Activated CD8-positive, alpha-beta T cell treated with anti-CD3 and anti-CD28 coated beads for 36 hours (primary cell): ENCODE measurements at regions not wholly inside any gene's neighbourhood (a gene's known extent, or its start where the extent isn't known, plus 50 kb on each side); places are given as distances from the start of the nearest gene placed in this dataset.

Experiments used
- ATAC-seq: fragments of 200-7000 bp; cut with Tn5 transposase; one replicate; pipeline ENCODE4 v1.10.0; 2021; ENCODE audit warnings: mild to moderate bottlenecking, moderate library complexity
- CTCF ChIA-PET: fragments of 350-600 bp; sonication (Branson Sonifier 250); formaldehyde crosslinking; loops from one replicate; lab custom pipeline; 2021; ENCODE audit warnings: antibody characterized with exemption; lab: Charles Lee
- POLR2A ChIA-PET: fragments of 350-600 bp; sonication (Branson Sonifier 250); formaldehyde crosslinking; loops from one replicate; lab custom pipeline; 2021; ENCODE audit warnings: antibody characterized with exemption; lab: Charles Lee
- DNase-seq: peaks from one replicate; pipeline ENCODE4 v3.0.0-alpha.2; 2020
- H3K27ac Mint-ChIP-seq: one replicate; pipeline ENCODE4 v1.8.0; 2021; ENCODE audit warnings: mild to moderate bottlenecking, mixed read lengths
- H3K27me3 Mint-ChIP-seq: one replicate; pipeline ENCODE4 v1.8.0; 2021; ENCODE audit warnings: mixed read lengths
- H3K36me3 Mint-ChIP-seq: one replicate; pipeline ENCODE4 v1.8.0; 2021; ENCODE audit warnings: low read depth, mixed read lengths
- H3K4me1 Mint-ChIP-seq: one replicate; pipeline ENCODE4 v1.8.0; 2021; ENCODE audit warnings: low read depth, mixed read lengths
- H3K4me3 Mint-ChIP-seq: one replicate; pipeline ENCODE4 v1.8.0; 2021; ENCODE audit warnings: mild to moderate bottlenecking, moderate library complexity, mixed read lengths
- H3K9me3 Mint-ChIP-seq: one replicate; pipeline ENCODE4 v1.8.0; 2021; ENCODE audit warnings: mixed read lengths
- intact Hi-C: fragments of 100-400 bp; cut with micrococcal nuclease; formaldehyde crosslinking; loops from one replicate; pipeline ENCODE4 v1.10.0; 2022
- TF ChIP-seq, protein P1 (sequence below): fragments of 200-600 bp; IDR thresholded peaks from one replicate; pipeline ENCODE4 v1.8.0; 2022; ENCODE audit warnings: antibody characterized with exemption, mild to moderate bottlenecking

- ChIA-PET POLR2A (no interaction called here), CTCF (no interaction called here)
- no peaks in the 10 kb centered on the region for H3K36me3 Mint-ChIP-seq
- no peak overlapping the region for H3K27ac Mint-ChIP-seq
- no peak overlapping the region for H3K4me3 Mint-ChIP-seq
- DNase-seq (no peak), ATAC-seq (no peak)
- H3K4me1 Mint-ChIP-seq: no peaks in the 10 kb centered on the region
- intact Hi-C loops: no loop called here
- H3K9me3 Mint-ChIP-seq: no peaks in the 10 kb centered on the region
- TF ChIP-seq, protein P1, sequence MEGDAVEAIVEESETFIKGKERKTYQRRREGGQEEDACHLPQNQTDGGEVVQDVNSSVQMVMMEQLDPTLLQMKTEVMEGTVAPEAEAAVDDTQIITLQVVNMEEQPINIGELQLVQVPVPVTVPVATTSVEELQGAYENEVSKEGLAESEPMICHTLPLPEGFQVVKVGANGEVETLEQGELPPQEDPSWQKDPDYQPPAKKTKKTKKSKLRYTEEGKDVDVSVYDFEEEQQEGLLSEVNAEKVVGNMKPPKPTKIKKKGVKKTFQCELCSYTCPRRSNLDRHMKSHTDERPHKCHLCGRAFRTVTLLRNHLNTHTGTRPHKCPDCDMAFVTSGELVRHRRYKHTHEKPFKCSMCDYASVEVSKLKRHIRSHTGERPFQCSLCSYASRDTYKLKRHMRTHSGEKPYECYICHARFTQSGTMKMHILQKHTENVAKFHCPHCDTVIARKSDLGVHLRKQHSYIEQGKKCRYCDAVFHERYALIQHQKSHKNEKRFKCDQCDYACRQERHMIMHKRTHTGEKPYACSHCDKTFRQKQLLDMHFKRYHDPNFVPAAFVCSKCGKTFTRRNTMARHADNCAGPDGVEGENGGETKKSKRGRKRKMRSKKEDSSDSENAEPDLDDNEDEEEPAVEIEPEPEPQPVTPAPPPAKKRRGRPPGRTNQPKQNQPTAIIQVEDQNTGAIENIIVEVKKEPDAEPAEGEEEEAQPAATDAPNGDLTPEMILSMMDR: no peak
- H3K27me3 Mint-ChIP-seq: peaks cover 7% of the 10 kb centered on the region
These were observed 456.2 kb upstream of the NECTIN3 start for GRCh38 chr3:110615454-110615853.

- no peaks in the 10 kb centered on the region for H3K4me1 Mint-ChIP-seq
- ATAC-seq (no peak), DNase-seq (no peak)
- H3K36me3 Mint-ChIP-seq: no peaks in the 10 kb centered on the region
- H3K4me3 Mint-ChIP-seq: no peak overlapping the region
- ChIA-PET POLR2A (no interaction called here), CTCF (no interaction called here)
- intact Hi-C loops: no loop called here
- no peaks in the 10 kb centered on the region for H3K27me3 Mint-ChIP-seq
- no peak overlapping the region for H3K27ac Mint-ChIP-seq
- TF ChIP-seq, protein P1: no peak
- no peaks in the 10 kb centered on the region for H3K9me3 Mint-ChIP-seq
These were observed 452.9 kb upstream of the NECTIN3 start for GRCh38 chr3:110618512-110619226.

- intact Hi-C loops: no loop called here
- no peak for ATAC-seq
- POLR2A ChIA-PET: no interaction called here
- no peak for DNase-seq
- no peaks in the 10 kb centered on the region for H3K36me3 Mint-ChIP-seq
- no peaks in the 10 kb centered on the region for H3K9me3 Mint-ChIP-seq
- H3K27ac Mint-ChIP-seq: no peak overlapping the region
- H3K4me3 Mint-ChIP-seq: no peak overlapping the region
- CTCF ChIA-PET: no interaction called here
- no peaks in the 10 kb centered on the region for H3K4me1 Mint-ChIP-seq
- H3K27me3 Mint-ChIP-seq: no peaks in the 10 kb centered on the region
- TF ChIP-seq, protein P1: no peak
These were observed 451.5 kb upstream of the NECTIN3 start for GRCh38 chr3:110620118-110620517.

- intact Hi-C loops: no loop called here
- POLR2A ChIA-PET: no interaction called here
- CTCF ChIA-PET: no interaction called here
- no peaks in the 10 kb centered on the region for H3K27me3 Mint-ChIP-seq
- peaks cover 6% of the 10 kb centered on the region for H3K9me3 Mint-ChIP-seq
- no peaks in the 10 kb centered on the region for H3K36me3 Mint-ChIP-seq
- TF ChIP-seq, protein P1: no peak
- no peak for DNase-seq
- no peak overlapping the region for H3K27ac Mint-ChIP-seq
- peaks cover 8% of the 10 kb centered on the region for H3K4me1 Mint-ChIP-seq
- no peak overlapping the region for H3K4me3 Mint-ChIP-seq
- no peak for ATAC-seq
These were observed 448.0 kb upstream of the NECTIN3 start for GRCh38 chr3:110623571-110623970.

DNA sequence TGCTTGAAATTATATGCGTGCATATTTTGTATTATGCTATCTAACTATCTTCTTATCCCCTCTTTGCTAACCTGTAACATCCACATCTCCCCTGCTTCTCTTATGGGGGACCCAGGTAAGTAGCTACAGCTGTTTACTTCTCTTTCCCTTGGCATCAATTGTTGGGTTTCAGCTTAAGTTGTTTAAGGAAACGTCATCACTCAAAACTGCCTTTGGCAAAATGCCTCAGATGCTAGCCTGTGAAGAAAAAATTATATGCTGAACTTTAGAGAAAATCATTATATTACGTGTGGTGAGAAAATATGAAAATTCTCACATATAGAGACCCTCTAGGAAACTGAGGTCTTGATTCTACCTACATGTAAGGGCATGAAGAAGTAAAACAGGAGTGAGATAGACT is 447.0 kb upstream of the NECTIN3 start:
- no peaks in the 10 kb centered on the region for H3K36me3 Mint-ChIP-seq
- TF ChIP-seq, protein P1: no peak
- ATAC-seq (no peak), DNase-seq (no peak)
- H3K27me3 Mint-ChIP-seq: no peaks in the 10 kb centered on the region
- no peak overlapping the region for H3K4me3 Mint-ChIP-seq
- POLR2A ChIA-PET: no interaction called here
- H3K9me3 Mint-ChIP-seq: peaks cover 6% of the 10 kb centered on the region
- no peak overlapping the region for H3K27ac Mint-ChIP-seq
- intact Hi-C loops: no loop called here
- H3K4me1 Mint-ChIP-seq: peaks cover 11% of the 10 kb centered on the region
- CTCF ChIA-PET: no interaction called here
